ENCODE measurements at regions not wholly inside any gene's neighbourhood (a gene's known extent, or its start where the extent isn't known, plus 50 kb on each side); places are given as distances from the start of the nearest gene placed in this dataset.
"Not testable (repeated sequence)": the region's sequence is repeated elsewhere in the genome, so short reads cannot be mapped to it uniquely, and the experiment has no call there.

DNA sequence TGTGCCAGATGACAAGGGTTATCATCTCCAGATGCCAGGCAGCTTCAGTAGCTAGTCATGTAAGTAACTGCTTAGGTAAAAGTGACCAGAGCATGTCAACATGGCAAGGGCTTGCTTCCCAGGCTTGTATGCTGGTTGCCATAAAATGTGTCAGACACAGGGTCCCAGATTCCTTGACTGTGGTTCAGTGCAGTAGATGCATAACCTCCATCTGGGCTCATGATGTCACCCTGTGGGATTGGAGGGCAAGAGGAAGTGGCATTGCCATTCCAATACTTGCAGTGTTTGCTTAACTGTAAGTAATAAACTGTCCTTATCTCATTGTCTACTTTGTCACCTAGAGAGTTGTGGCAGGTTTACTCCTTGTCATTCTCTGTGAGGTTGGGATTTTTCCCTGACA lies 226.8 kb downstream of the PCDH17 start:
- no peaks in the 10 kb centered on the region for H3K27me3 Mint-ChIP-seq
- ATAC-seq (ENCODE audit: low read depth) (no peak), DNase-seq (ENCODE audit: low spot score in 2 of 2) (no peak)
- H3K27ac Mint-ChIP-seq, result no peak overlapping the region
- no peaks in the 10 kb centered on the region for H3K36me3 Mint-ChIP-seq
- no peaks in the 10 kb centered on the region for H3K4me1 Mint-ChIP-seq
- H3K9me3 Mint-ChIP-seq, result peaks cover 4% of the 10 kb centered on the region
- H3K4me3 Mint-ChIP-seq, result no peak overlapping the region

DNA sequence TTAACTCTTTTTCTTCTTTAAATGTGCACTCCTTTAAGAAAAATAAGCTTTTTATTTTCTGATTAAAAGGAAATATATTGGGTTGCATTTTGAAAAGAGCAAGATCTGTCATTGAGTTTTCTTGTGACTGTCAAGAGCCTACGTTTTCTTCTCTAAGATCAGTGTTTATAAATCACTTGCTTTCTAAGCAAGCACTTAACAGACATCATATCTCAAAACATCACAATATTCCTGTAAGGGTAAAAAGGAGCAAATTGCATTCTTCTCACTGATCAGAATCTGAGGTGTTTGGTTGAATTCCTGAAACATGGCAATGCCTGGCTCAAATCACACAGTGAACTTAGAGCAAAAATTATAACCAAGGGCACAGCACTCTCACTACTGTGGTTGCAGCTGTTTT lies 231.3 kb downstream of the PCDH17 start:
- Mint-ChIP-seq H3K4me3 (no peak overlapping the region), H3K27me3 (no peaks in the 10 kb centered on the region), H3K27ac (no peak overlapping the region), H3K9me3 (peaks cover 5% of the 10 kb centered on the region), H3K4me1 (no peaks in the 10 kb centered on the region), H3K36me3 (no peaks in the 10 kb centered on the region)
- DNase-seq (ENCODE audit: low spot score in 2 of 2) (no peak), ATAC-seq (ENCODE audit: low read depth) (no peak)

DNA sequence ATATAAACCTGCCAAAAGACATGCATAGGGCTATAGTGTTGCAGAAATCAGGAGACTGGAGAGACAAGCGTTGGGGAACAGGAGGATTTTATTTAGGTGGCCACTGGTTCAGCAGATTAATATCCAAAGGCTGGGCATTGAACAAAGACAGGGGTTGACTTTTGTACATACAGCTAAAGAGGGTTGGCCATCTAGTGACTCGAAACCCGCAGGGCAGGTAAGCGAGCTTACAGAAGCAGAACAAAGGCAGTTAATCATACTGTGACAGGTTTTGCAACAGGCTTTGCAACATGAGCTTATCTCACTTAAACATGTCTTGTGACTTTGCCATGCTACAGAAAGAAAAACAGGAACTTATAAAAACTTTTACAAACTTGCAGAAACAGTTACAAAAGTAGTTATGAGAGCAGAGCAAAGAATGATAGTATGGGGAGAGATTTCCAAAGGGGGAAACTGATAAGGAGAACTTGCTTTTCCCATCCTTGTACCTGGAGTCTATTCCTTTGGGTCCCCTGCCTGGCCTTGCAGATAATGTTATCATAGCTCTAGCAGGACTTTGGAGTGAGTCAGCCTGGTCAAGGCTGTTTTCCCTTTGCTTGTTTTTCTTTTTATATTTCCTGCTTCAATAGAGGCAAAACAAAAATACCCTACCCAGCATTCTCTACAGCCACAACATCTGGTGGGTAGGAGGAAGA lies 234.2 kb downstream of the PCDH17 start:
- Mint-ChIP-seq H3K27ac (no peak overlapping the region), H3K27me3 (no peaks in the 10 kb centered on the region), H3K4me3 (no peak overlapping the region), H3K36me3 (no peaks in the 10 kb centered on the region), H3K4me1 (no peaks in the 10 kb centered on the region), H3K9me3 (peaks cover 2% of the 10 kb centered on the region)
- no peak for DNase-seq (ENCODE audit: low spot score in 2 of 2)
- ATAC-seq (ENCODE audit: low read depth), result no peak

DNA sequence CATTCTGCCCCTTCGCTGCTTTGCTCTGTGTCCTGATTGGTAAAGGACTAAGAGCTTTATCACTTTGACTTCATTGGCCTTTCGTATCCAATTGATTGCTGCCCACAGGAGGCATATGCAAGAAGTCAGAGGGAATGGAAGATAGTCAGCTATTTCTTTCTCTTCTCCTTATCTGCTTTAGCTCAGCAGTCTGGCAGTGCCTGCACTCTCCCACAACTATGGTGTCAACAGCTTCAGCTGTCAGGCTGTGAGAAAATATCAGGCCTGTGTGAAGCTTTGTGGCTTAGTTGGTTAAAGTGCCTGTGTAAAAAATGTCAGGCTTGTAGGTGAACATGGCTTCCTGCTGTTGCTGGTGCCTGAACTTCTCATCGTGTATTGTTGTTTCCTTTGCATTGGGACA lies 243.0 kb downstream of the PCDH17 start:
- Mint-ChIP-seq H3K4me3 (no peak overlapping the region), H3K9me3 (peaks cover 2% of the 10 kb centered on the region), H3K36me3 (no peaks in the 10 kb centered on the region), H3K4me1 (no peaks in the 10 kb centered on the region), H3K27me3 (no peaks in the 10 kb centered on the region), H3K27ac (no peak overlapping the region)
- ATAC-seq (ENCODE audit: low read depth) (no peak), DNase-seq (ENCODE audit: low spot score in 2 of 2) (no peak)

DNA sequence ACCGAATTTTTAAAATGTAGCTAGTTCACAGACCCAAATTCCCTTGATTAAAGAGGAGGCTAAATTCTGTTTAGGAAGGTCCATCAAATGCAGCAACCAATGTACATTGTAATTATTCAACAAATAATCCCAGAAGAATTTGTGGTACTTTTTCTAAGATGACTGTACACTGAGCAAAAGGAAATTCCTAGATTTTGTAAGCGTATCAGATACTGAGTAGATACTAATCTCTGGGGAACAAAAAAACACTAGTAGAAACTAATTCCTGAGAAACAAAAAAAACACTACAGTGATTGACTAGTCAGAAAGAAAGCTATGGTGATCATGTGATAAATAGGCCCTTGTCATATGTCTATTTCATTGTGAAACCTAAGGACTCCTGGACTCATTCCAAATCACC lies 246.1 kb downstream of the PCDH17 start:
- peaks cover 2% of the 10 kb centered on the region for H3K9me3 Mint-ChIP-seq
- no peak overlapping the region for H3K4me3 Mint-ChIP-seq
- no peak overlapping the region for H3K27ac Mint-ChIP-seq
- no peaks in the 10 kb centered on the region for H3K4me1 Mint-ChIP-seq
- ATAC-seq (ENCODE audit: low read depth), result no peak
- no peaks in the 10 kb centered on the region for H3K36me3 Mint-ChIP-seq
- H3K27me3 Mint-ChIP-seq, result no peaks in the 10 kb centered on the region
- DNase-seq (ENCODE audit: low spot score in 2 of 2), result no peak

DNA sequence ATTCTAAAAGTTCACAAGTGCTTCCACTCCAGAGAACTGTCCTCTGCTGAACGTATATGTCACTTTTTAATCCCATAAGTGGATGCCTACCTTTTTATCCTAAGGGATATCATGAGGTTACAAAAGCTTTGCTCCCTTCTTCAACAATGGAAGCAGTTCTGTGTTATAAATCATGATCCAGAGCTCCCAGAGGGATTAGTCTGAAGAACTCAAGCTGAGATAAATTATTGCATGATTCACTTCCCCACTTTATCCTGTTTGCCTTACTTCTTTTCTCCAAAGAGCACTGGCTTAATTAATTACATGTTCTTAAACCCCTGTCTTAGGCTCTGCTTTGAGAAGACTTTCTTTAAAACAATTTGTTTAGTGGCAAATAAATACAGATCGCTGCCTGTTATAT lies 246.7 kb downstream of the PCDH17 start:
- Mint-ChIP-seq H3K27ac (no peak overlapping the region), H3K36me3 (no peaks in the 10 kb centered on the region), H3K9me3 (peaks cover 4% of the 10 kb centered on the region), H3K4me1 (no peaks in the 10 kb centered on the region), H3K27me3 (no peaks in the 10 kb centered on the region), H3K4me3 (no peak overlapping the region)
- ATAC-seq (ENCODE audit: low read depth) (no peak), DNase-seq (ENCODE audit: low spot score in 2 of 2) (no peak)

DNA sequence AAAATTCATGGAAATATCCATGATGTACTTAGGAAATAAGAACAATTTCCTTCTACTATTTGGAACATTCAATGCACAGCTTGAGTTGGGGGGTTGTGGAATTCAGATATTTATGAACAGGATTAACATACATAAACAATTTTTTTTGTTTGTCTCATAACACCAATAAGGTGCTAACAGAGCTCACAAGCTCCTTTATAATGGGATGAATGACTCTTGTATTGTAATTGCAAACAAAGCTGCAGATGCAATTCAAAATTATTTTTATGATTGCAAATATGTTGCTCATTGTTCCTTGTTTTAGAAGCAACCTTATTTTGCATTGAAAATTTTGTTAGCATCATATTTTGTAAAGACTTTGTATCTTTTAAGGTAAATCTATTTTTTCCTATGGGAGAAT lies 265.7 kb downstream of the PCDH17 start:
- Mint-ChIP-seq H3K9me3 (peaks cover 4% of the 10 kb centered on the region), H3K36me3 (no peaks in the 10 kb centered on the region), H3K27ac (no peak overlapping the region), H3K4me1 (no peaks in the 10 kb centered on the region), H3K4me3 (no peak overlapping the region), H3K27me3 (no peaks in the 10 kb centered on the region)
- no peak for ATAC-seq (ENCODE audit: low read depth)
- DNase-seq (ENCODE audit: low spot score in 2 of 2), result no peak

DNA sequence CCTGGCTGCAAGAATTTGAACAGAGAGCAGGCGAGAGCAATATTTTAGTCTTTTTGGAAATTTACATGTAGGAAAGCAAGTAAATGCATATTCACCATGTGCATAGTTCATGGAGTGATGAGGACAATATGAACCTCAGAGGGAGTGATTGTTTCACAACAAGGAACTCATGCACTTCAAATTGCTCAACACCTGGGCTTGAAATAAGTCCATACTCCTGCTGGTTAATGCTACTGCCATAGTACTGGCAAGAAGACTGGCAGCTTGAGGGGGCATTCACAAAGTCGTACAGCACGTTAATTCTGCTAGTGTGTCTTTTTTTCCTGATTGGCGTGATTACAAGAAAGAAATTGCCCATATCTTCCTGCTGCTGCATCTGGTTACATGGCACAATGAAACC lies 267.6 kb downstream of the PCDH17 start:
- Mint-ChIP-seq H3K36me3 (no peaks in the 10 kb centered on the region), H3K27me3 (no peaks in the 10 kb centered on the region), H3K9me3 (peaks cover 7% of the 10 kb centered on the region), H3K4me3 (no peak overlapping the region), H3K4me1 (no peaks in the 10 kb centered on the region), H3K27ac (no peak overlapping the region)
- DNase-seq (ENCODE audit: low spot score in 2 of 2) (no peak), ATAC-seq (ENCODE audit: low read depth) (no peak)

DNA sequence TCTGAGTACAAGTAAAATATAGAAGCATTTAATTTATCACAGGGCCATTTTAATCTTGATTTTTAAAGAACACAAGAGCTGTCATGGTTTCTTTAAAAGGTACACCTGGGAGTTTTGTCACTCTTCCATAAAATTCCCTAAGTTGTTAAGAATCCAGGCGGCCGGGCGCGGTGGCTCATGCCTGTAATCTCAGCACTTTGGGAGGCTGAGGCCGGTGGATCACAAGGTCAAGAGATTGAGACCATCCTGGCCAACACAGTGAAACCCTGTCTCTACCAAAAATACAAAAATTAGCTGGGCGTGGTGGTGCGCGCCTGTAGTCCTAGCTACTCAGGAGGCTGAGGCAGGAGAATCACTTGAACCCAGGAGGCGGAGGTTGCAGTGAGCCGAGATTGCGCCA lies 278.3 kb downstream of the PCDH17 start:
- not testable (repeated sequence) for H3K4me3 Mint-ChIP-seq; H3K36me3 Mint-ChIP-seq; H3K4me1 Mint-ChIP-seq; H3K27me3 Mint-ChIP-seq; DNase-seq (ENCODE audit: low spot score in 2 of 2); H3K9me3 Mint-ChIP-seq; ATAC-seq (ENCODE audit: low read depth); H3K27ac Mint-ChIP-seq

DNA sequence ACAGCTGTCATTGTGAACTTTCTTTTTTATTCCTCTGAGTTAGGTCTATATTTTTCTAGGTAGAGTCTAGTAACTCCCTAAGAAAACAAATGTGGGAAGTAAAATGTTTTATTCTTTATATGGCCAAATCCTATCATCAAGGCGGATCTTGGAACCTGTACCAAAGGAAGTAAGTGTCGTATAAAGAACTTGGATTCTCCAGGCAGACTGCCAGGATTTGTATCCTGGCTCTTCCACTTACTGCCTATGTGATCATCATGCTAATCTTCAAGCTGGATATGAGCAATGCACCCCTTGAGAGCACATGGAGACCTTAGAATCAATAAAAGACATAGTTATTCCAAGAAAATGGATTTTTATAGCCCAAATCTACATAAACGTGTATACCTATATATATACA lies 286.5 kb downstream of the PCDH17 start:
- no peaks in the 10 kb centered on the region for H3K27me3 Mint-ChIP-seq
- no peaks in the 10 kb centered on the region for H3K4me1 Mint-ChIP-seq
- H3K9me3 Mint-ChIP-seq, result peaks cover 2% of the 10 kb centered on the region
- H3K4me3 Mint-ChIP-seq, result no peak overlapping the region
- no peak overlapping the region for H3K27ac Mint-ChIP-seq
- no peaks in the 10 kb centered on the region for H3K36me3 Mint-ChIP-seq
- ATAC-seq (ENCODE audit: low read depth) (no peak), DNase-seq (ENCODE audit: low spot score in 2 of 2) (no peak)

DNA sequence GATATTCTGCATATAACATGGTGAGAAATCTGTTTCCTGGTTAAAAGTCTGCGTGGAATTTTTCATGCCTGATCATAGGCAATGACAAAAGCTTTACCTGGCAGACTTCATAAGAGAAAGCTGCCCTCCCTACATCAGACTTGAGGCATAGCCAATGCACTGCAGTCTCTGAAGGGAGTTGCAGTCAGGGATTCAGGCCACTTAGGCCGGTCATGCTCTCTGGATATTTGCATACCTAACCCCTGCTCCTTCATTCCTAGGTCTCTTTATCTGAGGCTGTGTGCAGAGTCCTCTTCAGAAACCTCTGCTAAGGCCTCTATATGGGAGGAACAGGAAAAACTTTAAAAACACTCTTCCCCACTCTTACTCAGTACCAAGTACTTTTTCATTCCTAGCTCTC lies 287.4 kb downstream of the PCDH17 start:
- DNase-seq (ENCODE audit: low spot score in 2 of 2), result no peak
- no peak for ATAC-seq (ENCODE audit: low read depth)
- H3K4me1 Mint-ChIP-seq, result no peaks in the 10 kb centered on the region
- no peaks in the 10 kb centered on the region for H3K36me3 Mint-ChIP-seq
- H3K9me3 Mint-ChIP-seq, result peaks cover 2% of the 10 kb centered on the region
- no peak overlapping the region for H3K4me3 Mint-ChIP-seq
- no peak overlapping the region for H3K27ac Mint-ChIP-seq
- H3K27me3 Mint-ChIP-seq, result no peaks in the 10 kb centered on the region

DNA sequence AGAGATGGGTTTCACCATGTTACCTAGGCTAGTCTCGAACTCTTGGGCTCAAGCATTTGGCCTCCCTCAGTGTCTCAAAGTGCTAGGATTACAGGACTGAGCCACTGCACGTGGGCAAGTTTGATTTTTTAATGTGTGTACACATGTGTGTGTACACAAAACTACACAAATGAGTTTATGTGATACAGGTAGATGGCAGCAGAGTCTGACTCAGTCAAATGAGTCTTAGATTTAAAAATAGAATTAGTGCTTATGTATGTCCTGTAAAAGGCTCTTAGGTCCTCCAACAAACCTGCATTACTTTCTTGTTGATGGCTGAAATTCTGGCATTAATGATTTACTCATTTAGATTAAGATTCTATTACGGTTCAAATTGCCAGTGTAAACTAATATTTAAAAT lies 293.7 kb downstream of the PCDH17 start:
- Mint-ChIP-seq H3K27me3 (no peaks in the 10 kb centered on the region), H3K4me1 (no peaks in the 10 kb centered on the region), H3K9me3 (peaks cover 2% of the 10 kb centered on the region), H3K27ac (no peak overlapping the region), H3K4me3 (no peak overlapping the region), H3K36me3 (no peaks in the 10 kb centered on the region)
- DNase-seq (ENCODE audit: low spot score in 2 of 2) (no peak), ATAC-seq (ENCODE audit: low read depth) (no peak)

DNA sequence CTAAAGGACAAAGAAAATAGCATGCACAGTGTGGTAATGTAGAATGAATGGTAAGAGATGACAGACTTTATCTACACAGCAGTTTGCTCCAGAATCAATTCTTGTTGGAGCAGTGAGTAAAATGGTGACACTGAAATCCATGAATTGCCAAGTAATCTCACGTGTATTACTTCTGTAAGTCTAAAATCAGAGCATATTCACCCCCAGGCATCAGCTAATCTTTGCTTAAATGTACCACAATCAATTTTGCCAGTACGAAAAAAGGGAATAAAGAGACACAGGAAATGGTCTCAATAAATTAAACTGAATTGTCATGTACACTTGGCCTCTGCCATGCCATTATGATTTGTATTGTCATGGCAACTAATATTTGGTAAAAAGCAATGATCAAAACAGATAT lies 294.2 kb downstream of the PCDH17 start:
- Mint-ChIP-seq H3K4me1 (no peaks in the 10 kb centered on the region), H3K36me3 (no peaks in the 10 kb centered on the region), H3K27ac (no peak overlapping the region), H3K9me3 (peaks cover 2% of the 10 kb centered on the region), H3K27me3 (no peaks in the 10 kb centered on the region), H3K4me3 (no peak overlapping the region)
- DNase-seq (ENCODE audit: low spot score in 2 of 2) (no peak), ATAC-seq (ENCODE audit: low read depth) (no peak)

DNA sequence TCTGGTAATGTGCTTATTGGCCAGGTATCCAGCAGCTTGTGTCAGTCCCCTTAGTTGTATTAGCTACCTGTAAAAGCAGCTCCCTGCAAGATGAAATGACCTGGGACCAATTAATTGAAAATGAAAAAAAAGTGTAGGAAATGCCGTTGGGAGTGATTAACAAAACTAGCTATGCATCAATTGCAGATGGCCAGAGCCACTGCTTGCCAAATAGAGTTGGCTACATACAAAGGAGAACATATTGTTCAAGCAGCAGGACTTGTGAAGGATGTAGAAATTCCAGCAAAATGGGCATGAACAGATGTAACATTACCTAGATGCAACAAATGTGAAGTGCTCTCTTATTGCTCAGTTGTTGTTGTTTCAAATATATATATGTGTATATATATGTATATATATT lies 300.5 kb downstream of the PCDH17 start:
- Mint-ChIP-seq H3K36me3 (no peaks in the 10 kb centered on the region), H3K9me3 (peaks cover 4% of the 10 kb centered on the region), H3K27me3 (no peaks in the 10 kb centered on the region), H3K27ac (no peak overlapping the region), H3K4me3 (no peak overlapping the region), H3K4me1 (no peaks in the 10 kb centered on the region)
- ATAC-seq (ENCODE audit: low read depth), result no peak
- no peak for DNase-seq (ENCODE audit: low spot score in 2 of 2)

DNA sequence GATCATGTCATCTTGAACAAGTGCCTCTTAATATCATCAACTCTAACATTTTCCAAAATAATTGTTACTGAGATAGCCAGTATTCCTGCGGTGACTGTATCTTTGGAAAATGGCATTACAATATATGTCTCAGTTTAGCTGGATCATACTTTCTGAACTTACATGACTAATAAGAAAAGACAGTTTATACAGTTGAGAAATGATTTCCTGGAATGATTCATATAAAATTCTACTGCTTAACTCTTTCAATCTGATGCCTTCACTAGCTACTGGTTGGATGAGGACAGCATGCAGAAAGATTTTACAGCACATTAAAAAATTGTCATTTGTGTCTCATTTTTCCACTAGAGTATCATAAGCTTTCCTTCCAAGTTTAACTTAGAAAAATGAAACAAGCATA lies 302.1 kb downstream of the PCDH17 start:
- Mint-ChIP-seq H3K27me3 (no peaks in the 10 kb centered on the region), H3K27ac (no peak overlapping the region), H3K9me3 (peaks cover 4% of the 10 kb centered on the region), H3K4me3 (no peak overlapping the region), H3K4me1 (no peaks in the 10 kb centered on the region), H3K36me3 (no peaks in the 10 kb centered on the region)
- no peak for DNase-seq (ENCODE audit: low spot score in 2 of 2)
- no peak for ATAC-seq (ENCODE audit: low read depth)

Measured in memory B cell (primary cell).